GM18858 (cell line): ENCODE measurements at regions not wholly inside any gene's neighbourhood (a gene's known extent, or its start where the extent isn't known, plus 50 kb on each side); places are given as distances from the start of the nearest gene placed in this dataset.

Source experiments
- ATAC-seq: cut with Tn5 transposase; IDR thresholded peaks from one replicate; pipeline ENCODE4 v1.9.1; 2021; ENCODE audit not compliant: unreplicated experiment

GRCh38 chr5:133905424-133905823 is 63.0 kb downstream of the C5orf15 start:
- ATAC-seq: no peak

DNA sequence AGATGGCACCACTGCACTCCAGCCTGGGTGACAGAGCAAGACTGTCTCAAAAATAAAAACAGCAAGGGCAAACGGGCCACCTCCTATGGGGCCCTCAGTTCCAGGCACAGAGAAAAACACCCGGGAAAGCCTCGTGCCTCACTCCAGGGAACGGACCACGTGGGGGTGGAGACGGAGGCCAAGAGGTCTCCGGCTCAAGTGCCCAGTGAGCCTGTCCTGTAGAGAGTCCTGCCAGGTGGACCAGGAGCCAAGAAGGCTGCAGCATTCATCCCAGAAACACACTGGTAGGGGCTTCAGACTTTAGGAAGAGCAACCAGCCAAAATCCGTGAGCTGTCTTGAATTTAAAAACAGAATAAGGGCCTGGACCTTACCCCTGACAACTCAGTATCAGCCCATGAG is 63.8 kb downstream of the C5orf15 start:
- no peak for ATAC-seq

GRCh38 chr5:133902511-133903118 is 65.8 kb downstream of the C5orf15 start:
- no peak for ATAC-seq

- no peak for ATAC-seq
These were observed 67.7 kb downstream of the C5orf15 start for GRCh38 chr5:133900534-133901270.

DNA sequence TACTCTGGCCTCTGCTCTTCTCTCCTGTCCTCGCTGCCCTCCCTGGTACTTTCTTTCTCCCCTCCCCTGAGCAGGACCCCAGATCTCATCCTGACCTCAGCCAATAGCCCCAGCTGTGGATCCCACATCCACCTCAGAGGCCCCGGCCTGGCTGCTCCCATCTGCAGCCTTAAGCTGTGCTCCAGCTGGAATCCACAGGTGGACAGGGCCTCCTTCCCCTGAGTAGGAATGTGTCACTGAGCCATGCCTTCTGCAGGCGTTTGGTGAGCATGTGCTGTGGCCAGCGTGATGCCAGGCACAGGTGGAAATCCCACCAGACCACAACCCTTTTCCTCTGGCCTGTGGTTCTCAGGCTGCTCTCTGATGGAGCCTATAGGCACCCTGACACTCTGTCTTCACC is 68.9 kb downstream of the C5orf15 start:
- no peak for ATAC-seq

DNA sequence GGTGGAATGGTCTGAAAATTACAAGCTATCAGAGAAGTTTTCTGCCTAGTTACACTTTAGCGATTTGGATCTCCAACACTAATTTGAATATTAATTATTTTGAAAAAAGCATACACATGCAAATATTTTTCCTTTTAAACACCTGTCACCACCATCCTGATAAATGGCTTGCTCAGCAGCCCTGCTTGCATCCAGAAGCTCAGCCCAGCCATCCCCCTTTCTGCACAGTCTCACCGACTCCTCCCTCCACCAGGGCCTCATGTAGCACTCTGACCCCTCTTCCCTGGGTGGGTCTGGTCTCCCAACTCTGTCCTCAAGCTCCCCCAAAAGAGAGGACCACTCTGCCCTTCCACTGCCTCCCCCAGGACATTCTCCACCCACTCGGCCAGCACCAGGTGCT is 70.0 kb downstream of the C5orf15 start:
- no peak for ATAC-seq

DNA sequence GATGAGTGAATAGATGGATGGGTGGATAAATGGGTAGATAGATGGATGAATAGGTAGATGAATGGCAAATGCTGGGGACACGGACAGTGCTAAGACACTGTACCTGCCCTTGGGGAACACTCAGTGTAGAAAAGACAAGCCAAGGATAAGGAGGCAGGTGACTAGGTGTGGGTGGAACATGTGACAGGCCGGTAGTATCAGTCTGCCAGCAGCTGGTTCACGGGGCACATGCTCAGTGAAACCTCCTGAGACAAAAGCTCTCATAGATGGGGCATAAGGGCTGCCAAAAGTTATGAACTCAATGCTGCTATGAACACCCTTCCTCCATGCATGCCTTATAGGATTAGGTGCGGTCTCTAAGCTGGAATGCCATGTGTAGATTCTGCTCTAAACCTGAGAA is 71.0 kb downstream of the C5orf15 start:
- no peak for ATAC-seq

DNA sequence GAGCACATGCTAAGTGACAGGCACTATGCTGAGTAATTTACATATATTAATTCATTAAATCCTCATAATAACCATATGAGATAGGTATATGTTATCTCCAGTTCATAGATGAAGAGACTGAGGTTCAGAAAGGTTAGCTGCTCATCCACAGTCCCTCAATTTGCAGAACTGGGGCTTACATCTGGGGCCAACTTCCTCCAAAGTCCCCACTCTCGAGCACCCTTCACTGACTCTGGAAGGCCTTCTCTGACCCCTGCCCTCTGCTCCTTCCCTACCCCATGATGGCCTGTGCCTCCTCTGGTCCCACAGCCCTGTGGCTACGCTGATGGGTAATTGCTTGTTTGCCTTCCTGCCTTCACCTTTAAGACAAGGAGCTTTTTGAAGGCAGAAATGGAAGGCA is 71.6 kb downstream of the C5orf15 start:
- ATAC-seq: no peak

GRCh38 chr5:133895979-133896845 is 72.2 kb downstream of the C5orf15 start:
- no peak for ATAC-seq

DNA sequence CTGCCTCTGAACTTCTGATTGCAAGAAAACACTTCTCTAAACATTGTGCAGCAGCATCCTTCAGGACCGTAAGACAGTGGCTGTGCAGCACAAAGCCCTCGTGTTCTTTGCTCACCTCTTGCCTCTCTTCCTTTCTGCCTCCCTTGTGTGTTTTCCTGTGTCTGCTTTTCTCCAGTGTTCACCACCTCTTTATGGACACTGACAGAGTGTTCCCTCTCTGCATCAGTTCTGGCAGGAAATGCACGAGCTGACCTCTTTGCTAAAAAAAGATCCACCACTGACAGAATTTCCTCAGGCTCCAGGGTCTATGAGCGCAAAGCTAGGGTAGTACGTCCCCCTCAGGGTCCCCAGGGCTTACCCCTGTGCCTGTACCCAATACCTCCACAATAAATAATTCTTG is 74.3 kb downstream of the C5orf15 start:
- no peak for ATAC-seq

GRCh38 chr5:133892774-133893173 is 75.7 kb downstream of the C5orf15 start:
- no peak for ATAC-seq

DNA sequence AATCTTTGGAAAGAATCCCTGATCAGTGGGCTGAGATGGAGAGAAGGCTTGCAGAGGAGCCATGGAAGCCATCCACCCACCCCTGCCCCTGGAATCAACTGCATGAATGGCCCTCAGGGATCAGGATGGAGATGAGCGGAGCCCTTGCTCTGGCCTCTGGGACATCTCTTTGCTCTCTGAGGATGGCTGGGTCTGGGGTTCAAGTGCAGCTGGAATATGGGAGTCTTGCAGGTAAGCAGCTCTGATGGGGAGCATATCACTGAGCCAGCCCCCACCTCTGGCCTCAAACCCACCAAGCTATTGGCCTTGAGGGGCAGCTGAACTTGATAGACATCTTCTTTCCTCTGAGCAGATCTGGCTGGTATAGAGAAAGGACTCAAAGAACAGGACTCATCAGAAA is 76.1 kb downstream of the C5orf15 start:
- no peak for ATAC-seq

DNA sequence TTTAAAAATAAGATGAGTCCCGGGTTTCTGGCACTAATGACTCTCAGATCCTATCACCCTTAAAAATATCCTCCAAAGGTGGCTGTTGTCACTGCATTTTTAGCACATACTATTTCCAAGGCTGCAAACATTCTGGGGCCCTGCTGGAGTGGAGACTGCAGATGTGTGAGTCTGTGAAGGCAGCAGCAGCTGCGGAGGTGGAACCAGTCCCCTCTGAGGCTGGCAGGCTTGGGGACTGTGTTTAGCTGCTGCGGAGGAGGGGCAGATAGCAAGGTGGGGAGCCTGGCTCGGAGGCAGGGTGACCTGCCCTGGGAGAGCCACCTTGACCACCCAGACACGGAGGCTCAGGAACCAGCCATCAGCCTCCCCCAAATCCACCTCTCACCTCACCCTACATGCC is 77.0 kb downstream of the C5orf15 start:
- ATAC-seq: no peak

GRCh38 chr5:133890776-133891280 is 77.6 kb downstream of the C5orf15 start:
- no peak for ATAC-seq

DNA sequence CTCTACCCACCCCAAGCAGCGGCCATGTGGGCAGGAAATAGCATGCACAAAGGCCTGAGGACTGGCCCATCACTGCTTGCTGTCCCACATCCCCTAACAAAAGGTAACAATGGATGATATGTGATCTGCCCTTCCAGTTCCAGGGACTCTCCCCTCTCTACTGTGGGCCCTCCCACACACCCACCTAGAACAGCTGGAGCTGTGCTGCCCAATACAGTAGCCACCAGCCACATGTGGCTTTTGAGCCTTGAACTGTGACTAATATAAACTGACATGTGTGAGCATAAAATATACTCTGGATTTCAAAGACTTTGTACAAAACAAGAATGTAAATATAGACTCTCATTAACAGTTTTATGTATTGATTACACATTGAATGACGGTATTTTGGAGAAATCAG is 78.1 kb downstream of the C5orf15 start:
- no peak for ATAC-seq

DNA sequence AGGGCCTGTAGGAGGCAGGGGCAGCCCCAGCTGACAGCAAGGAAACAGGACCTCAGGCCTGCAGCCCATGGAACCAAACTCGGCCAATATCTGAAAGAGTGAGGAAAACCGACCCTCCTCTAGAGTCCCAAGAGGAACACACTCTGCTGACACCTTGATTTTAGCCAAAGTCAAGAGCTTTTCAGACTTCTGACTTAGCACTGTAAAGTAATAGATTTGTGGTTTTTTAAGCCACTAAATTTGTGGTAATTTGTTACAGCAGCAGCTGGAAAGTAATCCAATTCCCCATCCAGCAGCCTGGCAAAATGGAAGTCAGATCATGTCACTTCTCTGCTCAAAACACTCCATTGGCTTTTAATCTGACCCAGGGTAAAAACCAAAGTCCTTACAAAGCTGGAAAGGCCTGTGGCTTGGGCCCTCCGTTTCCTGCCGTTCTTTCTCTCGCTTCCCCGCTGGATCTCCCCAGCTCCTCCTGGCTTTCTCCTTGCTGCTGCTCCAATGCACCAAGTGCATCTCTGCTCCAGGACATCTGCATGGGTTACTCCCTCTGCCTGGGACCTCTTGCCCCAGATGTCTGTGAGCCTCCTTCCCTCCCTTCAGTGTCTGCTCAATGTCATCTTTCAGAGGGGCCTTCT is 79.0 kb downstream of the C5orf15 start:
- no peak for ATAC-seq

DNA sequence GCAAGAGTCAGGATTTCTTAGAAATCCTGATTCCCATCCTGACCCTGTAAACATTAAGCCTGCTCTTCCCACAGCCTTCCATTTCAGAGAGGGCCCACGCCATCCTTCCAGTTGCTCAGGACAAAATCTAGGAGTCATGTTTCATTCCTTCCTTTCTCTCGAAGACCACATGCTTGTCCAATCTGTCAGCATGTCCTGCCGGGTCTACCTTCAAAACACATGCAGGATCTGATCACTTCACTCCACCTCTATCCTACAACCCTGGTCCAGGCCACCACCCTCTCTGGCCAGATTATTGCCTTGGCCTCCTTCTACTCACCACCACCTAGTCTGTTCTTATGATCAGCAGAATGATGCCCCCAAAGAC is 79.8 kb downstream of the C5orf15 start:
- no peak for ATAC-seq

GRCh38 chr5:133885566-133885965 is 82.9 kb downstream of the C5orf15 start:
- ATAC-seq: no peak

DNA sequence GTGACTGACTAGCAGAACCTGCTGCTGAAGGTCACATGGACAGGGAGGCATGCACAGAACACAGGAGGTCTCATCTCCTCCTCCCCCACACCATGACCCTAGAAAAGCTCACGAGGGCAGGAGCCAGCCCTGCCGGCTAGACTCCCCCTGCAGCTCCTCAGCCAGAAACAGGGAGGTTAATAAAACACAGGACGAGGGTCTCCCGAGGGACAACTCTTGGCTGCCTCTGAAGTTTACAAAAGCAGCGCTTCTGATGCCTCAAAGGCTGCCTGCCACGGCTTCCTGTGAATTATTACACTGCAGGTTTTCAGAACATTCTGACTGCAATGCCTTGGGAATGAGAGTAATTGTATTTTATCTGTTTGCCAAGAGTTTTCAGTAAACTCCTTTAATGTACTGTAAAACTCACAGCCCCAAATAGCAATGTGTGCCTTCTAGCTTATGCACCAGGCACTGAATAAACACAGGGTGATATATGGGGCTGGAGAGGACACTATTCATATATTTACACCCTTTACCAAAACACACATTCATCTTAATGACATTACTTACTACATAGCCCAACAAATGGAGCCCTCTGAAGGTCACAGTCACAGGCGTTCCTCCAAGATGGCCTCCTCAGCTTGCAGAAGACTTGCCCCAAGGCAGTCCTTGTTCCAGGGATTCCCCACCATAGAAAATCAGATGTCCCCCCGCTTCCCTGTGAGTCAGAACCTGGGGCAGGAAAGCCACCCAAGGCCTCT is 83.7 kb downstream of the C5orf15 start:
- no peak for ATAC-seq

DNA sequence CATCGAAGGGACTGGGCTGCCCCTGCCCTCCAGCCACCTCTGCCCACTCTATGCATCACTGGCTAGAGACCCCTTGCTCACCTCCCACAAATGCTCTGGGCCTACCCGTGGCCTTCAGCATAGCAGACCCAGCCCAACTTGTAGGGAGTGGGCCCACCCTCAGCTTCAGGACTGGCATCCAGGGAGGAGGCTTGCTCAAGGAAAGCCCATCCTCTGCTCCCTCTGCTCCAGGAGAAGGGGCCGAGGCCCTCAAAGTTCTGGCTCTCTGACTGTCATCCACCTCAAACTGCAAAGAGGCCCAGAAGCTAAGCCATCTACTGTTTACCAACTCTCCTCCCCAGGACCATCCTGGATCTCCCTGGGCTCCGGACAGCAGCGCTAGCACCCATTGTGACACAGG is 84.5 kb downstream of the C5orf15 start:
- ATAC-seq: no peak

GRCh38 chr5:133882846-133883245 is 85.6 kb downstream of the C5orf15 start:
- ATAC-seq: no peak
